ENCODE measurements at regions not wholly inside any gene's neighbourhood (a gene's known extent, or its start where the extent isn't known, plus 50 kb on each side); places are given as distances from the start of the nearest gene placed in this dataset.

DNA sequence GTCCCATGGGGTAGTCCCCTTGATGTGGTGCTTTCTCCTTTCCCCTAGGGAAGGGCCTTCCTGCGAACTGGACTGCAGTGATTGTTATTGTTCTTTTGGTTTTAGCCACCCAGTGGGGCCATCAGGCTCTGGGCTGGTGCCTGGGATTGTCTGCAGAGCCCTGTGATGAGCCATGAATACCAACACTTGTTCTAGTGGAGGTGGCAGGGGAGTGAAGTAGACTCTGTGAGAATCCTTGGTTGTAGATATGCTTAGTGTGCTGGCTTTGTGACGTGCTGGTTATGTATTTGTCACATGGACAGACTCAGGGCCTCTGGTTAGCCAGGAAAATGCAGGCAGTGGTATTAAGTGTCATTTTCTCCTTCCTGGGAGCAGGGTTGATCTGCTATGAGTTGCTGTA lies 51.8 kb upstream of the NDUFB4 start:
- DNase-seq (ENCODE audit: low spot score): no peak

DNA sequence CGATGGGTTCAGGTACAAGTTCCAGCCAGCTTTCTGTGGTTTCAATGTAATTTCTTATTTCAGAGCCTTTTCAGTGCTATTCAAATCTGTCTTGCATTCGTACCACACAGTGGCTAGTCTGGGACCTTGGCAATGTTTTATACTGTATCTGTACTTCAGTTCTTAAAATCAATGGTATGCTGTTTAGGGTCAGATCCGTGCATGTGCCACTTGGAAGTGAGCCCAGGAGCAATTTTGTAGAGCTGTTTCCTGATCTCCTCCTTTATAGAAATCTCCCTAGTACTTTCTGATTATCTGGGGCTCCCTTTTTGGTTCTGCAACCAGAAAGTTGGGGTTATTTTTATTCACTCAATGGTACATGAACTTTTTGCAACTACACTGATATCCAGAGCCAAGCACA lies 59.5 kb upstream of the NDUFB4 start:
- DNase-seq (ENCODE audit: low spot score): peak; percentile 35

DNA sequence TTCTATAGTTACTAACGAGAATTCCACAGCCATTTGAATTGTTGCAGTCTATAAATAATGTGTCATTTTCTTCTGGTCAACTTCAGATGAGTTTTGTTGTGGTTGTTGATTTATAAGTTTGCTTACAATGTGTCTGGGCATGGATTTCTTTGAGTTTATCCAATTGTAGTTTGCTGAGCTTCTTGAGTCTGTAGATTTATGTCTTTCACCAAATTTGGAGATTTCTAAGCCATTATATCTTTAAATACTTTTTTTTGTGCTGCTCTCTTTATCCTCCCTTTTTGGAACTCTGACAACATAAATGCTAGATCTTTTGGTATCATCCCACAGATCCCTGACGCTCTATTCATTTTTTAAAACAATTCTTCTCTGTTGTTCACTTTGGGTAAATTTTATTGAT lies 63.2 kb upstream of the NDUFB4 start:
- DNase-seq (ENCODE audit: low spot score): no peak

DNA sequence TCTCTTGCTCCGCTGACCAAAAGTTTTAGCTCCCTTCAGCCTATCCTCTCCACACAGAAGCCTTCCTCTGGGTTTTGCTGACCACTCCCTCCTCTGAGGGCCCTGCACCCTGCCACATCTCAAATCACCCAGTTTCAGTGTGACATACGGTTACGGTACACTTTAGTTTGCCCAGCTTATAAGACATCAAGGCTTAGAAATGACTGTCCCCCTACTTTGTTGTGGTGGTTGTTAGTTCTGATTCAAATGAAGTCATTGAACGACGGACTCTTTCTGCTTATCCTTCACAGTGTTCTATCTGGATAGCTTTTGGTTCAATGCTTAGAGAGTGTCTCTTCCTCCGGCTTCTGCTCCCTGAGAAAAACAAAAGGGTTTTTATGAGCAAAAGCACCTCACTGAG lies 68.0 kb upstream of the NDUFB4 start:
- DNase-seq (ENCODE audit: low spot score): no peak

DNA sequence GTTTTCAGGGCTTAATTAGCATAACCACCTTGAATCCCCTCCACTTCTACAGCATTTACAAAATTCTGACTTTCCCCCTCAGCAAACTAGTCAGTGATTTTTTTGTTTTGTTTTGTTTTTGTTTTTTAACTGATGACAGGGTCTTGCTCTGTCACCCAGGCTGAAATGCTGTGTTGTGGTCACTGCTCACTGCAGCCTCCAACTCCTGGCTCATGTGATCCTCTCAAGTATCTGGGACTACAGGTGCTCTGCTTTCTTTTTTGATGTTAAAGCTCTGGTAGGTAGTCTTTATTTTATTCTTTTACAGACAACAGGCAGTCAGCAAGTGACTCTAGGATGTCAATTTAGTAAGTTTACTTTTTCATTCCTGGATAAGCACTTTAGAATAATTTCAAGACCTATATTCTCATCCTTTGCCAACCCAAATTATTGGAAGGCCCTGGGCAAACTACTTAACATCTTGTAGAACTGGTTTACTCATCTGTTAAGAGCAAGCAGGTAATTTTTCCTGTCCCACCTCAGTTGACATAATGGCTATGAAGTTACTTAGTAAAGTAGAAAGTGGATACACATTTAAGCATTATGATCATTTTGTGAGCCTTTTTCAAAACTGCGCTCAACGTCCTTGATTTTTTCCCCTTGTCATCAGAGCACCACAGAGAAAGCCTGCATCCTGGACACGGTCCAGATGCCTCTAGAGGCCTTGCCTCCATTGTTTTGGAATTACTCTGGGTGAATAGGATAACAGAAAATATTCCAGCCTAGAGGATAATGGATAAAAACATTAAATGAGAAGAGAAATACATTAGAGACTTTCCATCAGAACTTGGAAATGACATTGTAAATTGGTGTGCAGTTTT lies 69.9 kb upstream of the NDUFB4 start:
- no peak for DNase-seq (ENCODE audit: low spot score)

DNA sequence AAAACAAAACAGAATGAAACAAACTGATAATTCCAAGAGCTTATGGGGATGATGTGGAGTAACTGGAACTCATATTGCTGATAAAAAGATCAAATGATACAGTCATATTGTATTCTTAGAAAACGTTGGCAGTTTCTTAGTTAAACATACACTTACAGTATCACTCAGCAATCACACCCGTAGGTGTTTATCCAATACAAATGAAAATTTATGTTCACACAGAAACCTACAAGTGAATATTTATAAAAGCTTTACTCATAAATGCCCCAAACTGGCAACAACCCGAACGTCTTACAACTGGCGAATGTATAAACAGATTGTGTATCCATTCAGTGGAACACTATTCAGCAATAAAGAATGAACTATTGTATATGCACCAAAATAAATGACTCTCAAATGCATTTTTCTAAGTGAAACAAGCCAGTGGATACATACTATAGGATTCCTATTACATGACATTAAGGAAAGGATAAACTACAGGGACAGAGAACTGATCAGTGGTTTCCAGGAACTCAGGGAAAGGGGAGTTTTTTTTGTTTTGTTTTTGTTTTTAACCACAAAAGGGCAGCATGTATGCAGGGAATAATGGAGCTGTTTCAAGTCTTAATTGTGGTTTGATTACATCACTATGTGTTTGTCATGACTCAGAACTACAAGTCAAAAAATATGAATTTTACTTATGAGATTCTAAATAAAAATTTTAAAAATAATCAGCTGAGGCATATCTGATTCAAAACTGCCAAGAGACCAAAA lies 71.8 kb upstream of the NDUFB4 start:
- no peak for DNase-seq (ENCODE audit: low spot score)

DNA sequence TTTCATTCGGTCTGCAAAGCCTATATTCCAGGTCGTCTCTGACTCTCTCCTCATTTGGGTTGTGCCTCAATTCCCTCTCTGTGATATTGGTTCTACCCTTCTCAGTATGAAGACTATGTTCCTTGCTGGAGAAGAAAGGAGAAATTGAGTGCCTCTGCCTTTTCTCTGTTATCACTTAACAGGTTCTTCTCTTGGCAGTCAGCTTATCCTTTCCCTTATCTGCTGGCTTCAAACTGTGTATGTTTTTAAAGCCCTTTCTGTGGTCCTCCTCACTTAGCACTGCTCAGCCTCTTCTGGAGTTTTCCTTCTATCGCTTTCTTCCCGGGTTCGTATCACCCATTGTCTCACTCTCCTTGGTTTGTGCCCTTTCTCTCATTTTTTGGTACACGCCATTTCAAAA lies 65.3 kb upstream of the FSTL1 start:
- peak; percentile 72 for DNase-seq (ENCODE audit: low spot score)

DNA sequence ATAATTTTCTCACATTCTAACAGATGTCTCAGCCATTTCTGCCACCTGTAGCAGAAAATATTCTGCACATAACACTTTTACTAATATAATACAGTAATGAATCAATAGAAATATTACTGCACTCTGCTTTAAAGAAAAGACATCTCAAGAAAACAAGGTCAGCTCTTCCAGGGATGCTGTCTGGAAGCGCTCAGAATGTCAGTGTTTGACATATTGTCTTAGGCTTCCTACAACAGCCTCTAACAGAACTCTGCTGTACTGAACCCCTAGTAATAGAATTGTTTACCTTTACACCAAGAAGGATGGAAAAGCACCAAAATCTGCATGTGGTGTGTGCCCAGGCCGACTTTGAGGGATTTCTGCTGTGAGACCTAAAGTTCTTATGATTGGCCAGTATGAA lies 61.9 kb upstream of the FSTL1 start:
- no peak for DNase-seq (ENCODE audit: low spot score)

DNA sequence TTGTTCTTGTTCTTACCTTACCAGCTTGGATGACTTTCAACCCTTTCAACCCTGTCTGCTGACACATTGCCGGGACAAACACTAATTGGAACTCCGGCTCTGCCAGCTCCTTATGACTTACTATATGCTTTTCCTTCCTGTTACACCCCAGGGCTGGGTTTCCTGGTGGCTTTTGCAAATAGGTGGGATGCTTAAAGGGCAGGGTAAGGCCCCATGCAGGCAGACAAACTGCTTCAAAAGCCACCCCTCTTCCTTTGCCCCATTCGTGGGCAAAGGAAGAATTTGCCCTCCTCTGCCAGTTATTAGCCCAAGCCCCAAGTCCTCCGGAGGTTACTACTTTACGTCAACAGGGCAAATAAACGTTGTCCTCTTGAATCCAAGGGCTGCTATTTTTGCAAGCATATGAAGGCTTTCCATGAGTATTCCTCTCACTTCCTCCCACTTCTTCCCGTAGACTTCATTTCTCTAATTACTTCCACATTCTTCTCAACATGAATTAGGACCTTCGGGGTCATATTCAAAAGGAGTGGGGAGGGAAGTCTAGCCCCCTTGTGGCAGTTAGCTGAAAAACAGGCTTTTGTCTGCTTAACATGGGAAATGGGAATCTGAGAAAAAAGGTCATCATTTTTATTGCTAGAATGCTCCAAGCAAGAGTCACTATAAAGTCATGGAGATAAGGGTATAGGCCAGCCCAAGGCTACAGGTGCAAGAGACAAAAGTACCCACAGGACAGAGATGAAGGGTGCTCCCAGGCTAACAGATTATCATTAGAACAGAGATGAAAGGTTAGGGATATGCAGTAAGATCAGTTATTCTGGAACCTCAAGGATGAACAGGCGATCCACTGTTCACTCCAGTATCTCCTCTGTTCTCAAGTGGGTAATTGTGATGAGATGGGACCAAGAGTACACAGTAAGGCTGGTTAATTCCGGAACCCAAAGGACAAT lies 56.3 kb upstream of the FSTL1 start:
- peak; percentile 53 for DNase-seq (ENCODE audit: low spot score)

DNA sequence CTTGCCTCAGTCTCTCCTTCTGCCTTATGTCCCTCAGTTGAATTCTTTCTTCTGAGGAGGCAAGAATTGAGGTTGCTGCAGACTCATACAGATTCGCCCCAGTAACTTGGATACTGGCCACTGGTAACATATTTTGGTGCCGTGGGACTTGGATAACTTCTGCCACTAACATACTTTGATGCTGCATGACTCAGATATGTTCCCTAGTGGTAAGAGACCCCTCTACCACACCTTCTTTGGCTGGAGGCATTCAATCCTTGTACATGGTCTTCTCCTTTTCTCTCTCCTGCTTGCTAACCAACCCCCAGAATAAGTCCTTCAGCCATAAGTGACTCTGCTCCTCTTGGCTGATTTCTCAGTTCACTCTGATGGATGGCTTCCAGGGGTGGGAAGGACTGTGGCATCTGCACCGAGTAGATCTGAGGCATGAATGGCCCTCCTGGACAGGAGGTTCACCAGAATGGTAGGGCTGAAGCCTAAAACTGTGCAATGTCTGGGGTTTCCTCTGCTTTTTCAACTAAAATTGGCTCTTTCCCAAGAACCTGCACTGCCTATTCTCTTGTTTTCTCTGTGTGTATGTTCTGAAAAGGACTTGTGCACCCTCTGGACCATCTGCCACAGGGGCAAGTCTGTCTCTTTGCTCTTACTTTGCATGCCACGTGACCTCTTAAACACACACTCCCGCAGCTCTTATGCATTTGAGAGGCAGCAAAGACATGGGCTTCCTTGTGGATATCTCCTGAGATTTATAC lies 55.5 kb upstream of the FSTL1 start:
- peak; percentile 3 for DNase-seq (ENCODE audit: low spot score)

DNA sequence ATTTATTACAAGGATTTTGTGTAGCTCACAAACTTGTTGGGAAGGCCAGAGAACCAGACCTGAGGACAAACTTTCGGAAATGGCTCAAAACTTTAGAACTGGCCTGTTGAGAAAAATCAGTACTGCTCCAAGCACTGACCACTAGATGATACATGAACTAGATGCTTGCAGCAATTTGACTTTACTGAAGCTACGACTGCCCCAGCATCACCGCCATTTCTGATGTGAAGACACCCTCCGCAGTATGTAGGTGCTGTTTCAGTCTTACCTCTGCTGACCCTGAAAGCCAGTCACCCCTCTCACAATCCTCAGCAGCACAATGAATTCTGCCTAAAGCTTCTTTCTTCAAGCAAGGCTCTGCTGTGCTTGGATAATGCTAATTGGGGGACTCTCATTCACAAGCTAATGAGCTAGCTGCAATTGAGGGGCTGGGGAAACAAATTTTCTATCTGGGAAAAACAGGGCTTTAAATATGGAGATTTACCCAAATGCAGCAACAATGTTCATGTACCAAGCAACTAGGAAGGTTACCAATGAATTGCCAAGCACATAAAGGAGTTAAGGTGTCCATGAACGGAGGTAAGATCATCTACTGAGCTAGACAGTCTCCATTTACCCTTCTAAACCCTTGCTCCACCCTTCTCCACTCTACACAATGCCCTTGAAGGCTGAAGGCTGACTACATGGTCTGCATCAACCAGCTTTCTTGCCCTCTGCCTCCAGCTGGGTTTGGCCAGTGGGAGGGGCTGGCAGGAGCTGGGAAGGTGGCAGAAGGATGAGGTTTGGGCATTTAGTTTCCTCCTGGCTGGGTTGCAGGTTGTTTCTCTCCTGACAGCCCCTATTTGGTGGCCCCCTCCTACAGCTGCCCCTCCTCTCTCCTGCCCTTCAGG lies 53.2 kb upstream of the FSTL1 start:
- no peak for DNase-seq (ENCODE audit: low spot score)

DNA sequence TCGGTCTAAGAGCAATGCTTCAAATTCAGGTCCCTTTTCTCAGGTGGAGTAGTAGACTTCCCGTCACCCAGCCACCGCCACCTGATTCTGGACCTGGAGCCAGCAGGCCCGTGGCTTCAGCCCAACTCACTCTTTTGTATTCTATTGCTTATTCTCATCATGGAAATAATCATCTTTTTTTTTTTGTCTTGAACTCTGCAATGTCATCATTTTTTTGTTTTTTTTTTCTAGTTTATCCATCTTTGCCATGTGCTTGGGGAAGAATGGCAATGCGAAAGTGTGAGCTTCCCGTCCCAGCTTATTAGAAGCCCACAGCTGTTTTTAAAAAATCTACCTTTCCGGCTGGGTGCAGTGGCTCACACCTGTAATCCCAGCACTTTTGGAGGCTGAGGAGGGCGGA lies 51.3 kb upstream of the FSTL1 start:
- no peak for DNase-seq (ENCODE audit: low spot score)
